Psoas muscle (tissue), 7 donors: ENCODE measurements at regions not wholly inside any gene's neighbourhood (a gene's known extent, or its start where the extent isn't known, plus 50 kb on each side); places are given as distances from the start of the nearest gene placed in this dataset.

Experiments
- ATAC-seq, 4 donors: fragments of 200-7000 bp; cut with Tn5 transposase; one replicate each; pipeline ENCODE4 v1.9.1; 2020; ENCODE audit warnings: moderate library complexity in 3 of 4, mild to moderate bottlenecking in 2 of 4
- DNase-seq, 2 donors: peaks; one replicate each; pipeline ENCODE4 v3.0.0-alpha.2; 2020
- H3K27ac ChIP-seq: fragments of 200-600 bp; one replicate; pipeline ENCODE4 v1.8.0; 2022
- H3K27me3 ChIP-seq, 3 donors: fragments of 200-600 bp in 1 of 3; one replicate each; pipeline versions ENCODE4 v1.6.1 to v1.8.0; 2013 to 2022; ENCODE audit warnings: low read length in 2 of 3, mild to moderate bottlenecking in 2 of 3, moderate library complexity in 1 of 3; ENCODE audit not compliant: insufficient read depth in 3 of 3
- H3K36me3 ChIP-seq, 2 donors: fragments of 200-600 bp in 1 of 2; one replicate each; pipeline versions ENCODE4 v1.6.1 to v1.8.0; 2013 to 2022; ENCODE audit warnings: low read depth in 1 of 2, mild to moderate bottlenecking in 1 of 2, moderate library complexity in 1 of 2; ENCODE audit not compliant: insufficient read depth in 1 of 2
- H3K4me1 ChIP-seq: fragments of 200-600 bp; one replicate; pipeline ENCODE4 v1.8.0; 2022
- H3K4me3 ChIP-seq: fragments of 200-600 bp; one replicate; pipeline ENCODE4 v1.8.0; 2022; ENCODE audit warnings: mild to moderate bottlenecking
- H3K9me3 ChIP-seq: fragments of 200-600 bp; one replicate; pipeline ENCODE4 v1.8.0; 2022
- WGBS, 3 donors: extraction: QIAGEN DNeasy Blood & Tissue Kit; methylation state at CpG; one replicate each; pipeline versions ENCODE4 v1.1.6 to v1.1.7; 2013; 5-methylcytosine and 5-hydroxymethylcytosine counted together
- intact Hi-C, 2 donors: fragments of 100-400 bp; cut with DNase I; formaldehyde crosslinking; loops; one replicate each; pipeline versions ENCODE4 v1.11.0 to v1.14.2; 2022
- TF ChIP-seq, protein P1 (sequence below): fragments of 200-600 bp; IDR thresholded peaks from one replicate; pipeline ENCODE4 v1.8.0; 2022; ENCODE audit warnings: antibody characterized with exemption
- donor health status: healthy with polysubstance abuse.
- donor health status: DM: no; HTN: no; CAD: no; lungs with moderate emphysema.
- donor health status: Bipolar disorder and iron deficiency.
- donor health status: healthy.
- donor health status: DM: yes; HTN: yes; CAD: no.
- donor health status: DM: no; HTN: no; CAD: no.
- donor health status: DM: yes; HTN: yes; CAD: no.

DNA sequence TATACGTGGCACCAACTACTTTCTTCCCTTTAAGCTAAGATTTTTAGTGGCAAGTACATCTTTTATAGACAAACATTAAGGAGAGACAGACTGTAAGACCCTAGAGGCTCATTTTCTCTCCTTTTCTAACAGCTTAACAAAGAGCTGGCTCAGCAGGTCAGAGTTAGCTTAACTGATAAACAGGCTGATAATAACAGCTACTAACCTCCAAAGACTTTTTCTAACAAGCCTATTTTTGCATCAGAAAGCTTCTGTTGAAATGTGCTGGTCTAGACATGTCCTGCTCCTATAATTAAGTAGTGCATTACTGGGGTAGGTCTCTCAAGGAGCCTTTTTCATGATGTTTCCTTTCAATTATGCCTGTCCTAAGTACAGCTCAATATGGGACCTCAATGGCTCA, 238.2 kb upstream of the FAM3C start:
- H3K36me3 ChIP-seq = no peaks in the 10 kb centered on the region
- H3K27me3 ChIP-seq = no peaks in the 10 kb centered on the region
- DNase-seq = no peak
- no peaks in the 10 kb centered on the region for H3K9me3 ChIP-seq
- no peak overlapping the region for H3K27ac ChIP-seq
- H3K4me1 ChIP-seq = no peaks in the 10 kb centered on the region
- intact Hi-C loops = no loop called here
- ATAC-seq = no peak
- TF ChIP-seq, protein P1, sequence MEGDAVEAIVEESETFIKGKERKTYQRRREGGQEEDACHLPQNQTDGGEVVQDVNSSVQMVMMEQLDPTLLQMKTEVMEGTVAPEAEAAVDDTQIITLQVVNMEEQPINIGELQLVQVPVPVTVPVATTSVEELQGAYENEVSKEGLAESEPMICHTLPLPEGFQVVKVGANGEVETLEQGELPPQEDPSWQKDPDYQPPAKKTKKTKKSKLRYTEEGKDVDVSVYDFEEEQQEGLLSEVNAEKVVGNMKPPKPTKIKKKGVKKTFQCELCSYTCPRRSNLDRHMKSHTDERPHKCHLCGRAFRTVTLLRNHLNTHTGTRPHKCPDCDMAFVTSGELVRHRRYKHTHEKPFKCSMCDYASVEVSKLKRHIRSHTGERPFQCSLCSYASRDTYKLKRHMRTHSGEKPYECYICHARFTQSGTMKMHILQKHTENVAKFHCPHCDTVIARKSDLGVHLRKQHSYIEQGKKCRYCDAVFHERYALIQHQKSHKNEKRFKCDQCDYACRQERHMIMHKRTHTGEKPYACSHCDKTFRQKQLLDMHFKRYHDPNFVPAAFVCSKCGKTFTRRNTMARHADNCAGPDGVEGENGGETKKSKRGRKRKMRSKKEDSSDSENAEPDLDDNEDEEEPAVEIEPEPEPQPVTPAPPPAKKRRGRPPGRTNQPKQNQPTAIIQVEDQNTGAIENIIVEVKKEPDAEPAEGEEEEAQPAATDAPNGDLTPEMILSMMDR = no peak
- 0 to 57% (median 32%) methylated on average over 1 of the region's 1 CpG for WGBS, 3 donors
- H3K4me3 ChIP-seq = no peak overlapping the region

DNA sequence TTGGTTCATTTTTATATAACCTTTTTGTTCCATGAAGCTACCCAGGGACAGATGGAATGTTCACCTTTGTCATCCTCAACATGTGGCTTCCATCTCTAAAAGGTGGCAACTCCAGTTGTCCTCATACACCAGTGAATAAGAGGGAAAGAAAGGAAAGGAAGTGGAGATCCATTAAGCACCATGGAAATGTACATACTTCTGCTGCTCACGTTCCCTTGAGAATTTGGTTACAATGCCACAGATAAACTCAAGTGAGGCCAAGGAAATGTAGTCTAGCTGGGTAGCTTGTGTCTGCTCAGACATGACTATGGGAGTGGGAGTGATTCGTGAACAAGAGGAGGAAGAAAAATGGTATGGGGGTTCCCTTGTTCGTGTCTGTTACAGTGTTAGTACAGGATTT, 237.1 kb upstream of the FAM3C start:
- intact Hi-C loops = no loop called here
- WGBS, 3 donors = 67 to 73% (median 72%) methylated on average over 3 of the region's 3 CpGs
- ATAC-seq (no peak), DNase-seq (no peak)
- Histone ChIP-seq H3K9me3 (no peaks in the 10 kb centered on the region), H3K27me3 (no peaks in the 10 kb centered on the region), H3K4me1 (no peaks in the 10 kb centered on the region), H3K4me3 (no peak overlapping the region), H3K27ac (no peak overlapping the region), H3K36me3 (no peaks in the 10 kb centered on the region)
- TF ChIP-seq, protein P1 = no peak

DNA sequence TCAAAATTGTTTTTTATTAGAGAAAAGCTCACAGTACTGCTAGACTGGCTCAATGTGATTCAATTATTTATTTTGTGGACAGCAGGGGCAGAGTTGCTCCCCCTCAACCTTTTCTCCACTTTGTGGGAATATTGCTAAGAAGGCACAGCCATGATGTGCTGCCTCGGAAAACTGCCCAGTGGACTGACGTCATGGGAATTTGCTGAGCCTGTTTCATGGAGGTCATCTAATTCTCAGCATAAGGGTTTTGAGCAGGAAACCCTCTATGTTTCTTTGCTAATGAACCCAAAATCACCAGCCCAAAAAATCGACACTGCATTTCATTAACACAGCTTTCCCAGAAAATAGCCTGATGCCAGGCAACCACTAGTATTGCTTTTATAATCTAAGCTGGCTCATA, 228.8 kb upstream of the FAM3C start:
- Histone ChIP-seq H3K4me3 (no peak overlapping the region), H3K9me3 (no peaks in the 10 kb centered on the region), H3K27ac (no peak overlapping the region), H3K4me1 (no peaks in the 10 kb centered on the region), H3K36me3 (no peaks in the 10 kb centered on the region), H3K27me3 (no peaks in the 10 kb centered on the region)
- TF ChIP-seq, protein P1 = no peak
- intact Hi-C loops = no loop called here
- WGBS, 3 donors = 33 to 52% (median 36%) methylated on average over 3 of the region's 3 CpGs
- DNase-seq (no peak), ATAC-seq (no peak)

DNA sequence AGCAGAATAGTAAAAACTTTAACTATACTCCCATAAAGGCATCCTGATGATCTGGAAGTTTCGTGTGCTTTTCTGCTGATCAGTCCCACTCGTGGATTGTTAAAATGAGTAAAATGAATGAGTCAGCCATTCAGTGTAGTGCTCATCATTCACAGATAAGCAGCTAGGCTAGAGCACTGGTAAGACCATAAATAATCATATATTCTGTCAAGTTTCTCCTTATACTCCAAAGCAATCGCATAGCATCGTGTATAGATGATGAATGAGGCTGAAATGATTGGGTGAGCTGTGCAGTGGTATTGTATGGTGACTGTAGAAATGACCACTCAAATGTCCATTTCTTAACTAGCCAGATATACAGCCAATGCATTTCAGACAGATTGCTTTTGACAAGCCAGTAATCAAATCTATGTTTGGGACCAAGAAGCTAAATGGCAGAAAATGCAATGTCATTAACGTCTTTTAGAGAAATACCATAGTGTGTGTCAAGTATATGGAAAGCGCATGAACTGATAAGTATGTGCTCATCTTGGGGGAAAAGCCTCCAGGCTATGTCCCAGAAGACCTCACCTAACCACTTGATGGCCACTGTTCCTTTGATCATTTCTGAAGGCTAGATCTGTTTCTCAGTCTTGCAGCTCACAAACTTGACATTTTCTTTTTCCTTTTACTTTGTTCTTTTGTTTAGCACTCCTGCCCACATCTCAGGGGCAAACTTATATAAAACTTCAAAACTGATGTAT, 227.2 kb upstream of the FAM3C start:
- no peaks in the 10 kb centered on the region for H3K4me1 ChIP-seq
- no peaks in the 10 kb centered on the region for H3K36me3 ChIP-seq
- DNase-seq (no peak), ATAC-seq (no peak)
- no peaks in the 10 kb centered on the region for H3K9me3 ChIP-seq
- intact Hi-C loops = no loop called here
- no peaks in the 10 kb centered on the region for H3K27me3 ChIP-seq
- no peak overlapping the region for H3K4me3 ChIP-seq
- WGBS, 3 donors = 71 to 80% (median 78%) methylated on average over 6 of the region's 6 CpGs
- TF ChIP-seq, protein P1 = no peak
- no peak overlapping the region for H3K27ac ChIP-seq

DNA sequence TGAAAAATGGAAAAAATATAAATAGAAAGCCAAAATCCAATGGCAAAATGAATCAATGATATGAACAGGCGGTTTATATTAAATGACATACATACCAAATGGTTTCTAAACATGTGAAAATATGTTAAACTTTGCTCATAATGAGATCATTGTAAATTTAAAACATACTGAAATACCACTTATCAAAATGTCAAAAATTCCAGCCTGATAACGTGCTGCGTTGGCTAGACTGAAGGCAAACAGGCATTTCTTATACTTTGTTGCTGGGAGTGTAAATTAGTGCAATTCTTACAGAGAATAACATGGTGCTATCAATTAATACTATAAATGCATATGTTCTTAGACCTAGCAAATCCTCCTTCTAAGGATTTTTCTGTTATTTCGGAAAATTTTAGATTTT, 225.8 kb upstream of the FAM3C start:
- ATAC-seq (no peak), DNase-seq (no peak)
- no peaks in the 10 kb centered on the region for H3K4me1 ChIP-seq
- no peaks in the 10 kb centered on the region for H3K36me3 ChIP-seq
- TF ChIP-seq, protein P1 = no peak
- WGBS, 3 donors = 90 to 94% (median 91%) methylated on average over 4 of the region's 4 CpGs
- peaks cover 0 to 2% (median 0%) of the 10 kb centered on the region in 3 donors for H3K27me3 ChIP-seq
- intact Hi-C loops = no loop called here
- no peaks in the 10 kb centered on the region for H3K9me3 ChIP-seq
- H3K27ac ChIP-seq = no peak overlapping the region
- H3K4me3 ChIP-seq = no peak overlapping the region
